HepG2 (cell line): ENCODE measurements at regions not wholly inside any gene's neighbourhood (a gene's known extent, or its start where the extent isn't known, plus 50 kb on each side); places are given as distances from the start of the nearest gene placed in this dataset.

ENCODE experiments used
- ATAC-seq: fragments of 200-7000 bp; cut with Tn5 transposase; 3 replicates; pipeline ENCODE4 v1.9.1; 2020; ENCODE audit warnings: mild to moderate bottlenecking, moderate library complexity
- BruUV-seq: library from RNA; stranded (reverse); fragments of 400-500 nt; replicated peaks from 2 replicates; lab custom pipeline; 2021; lab: Mats Ljungman, UMichigan
- CTCF ChIA-PET: fragments of 300-600 bp; formaldehyde crosslinking; extraction: SDS; loops from one replicate; lab custom pipeline; 2021; ENCODE audit warnings: low total read pairs, inconsistent platforms, low intra/inter-chr PET ratio; lab: Yijun Ruan, JAX
- POLR2A ChIA-PET: fragments of 350-600 bp; sonication (Branson Sonifier 250); formaldehyde crosslinking; loops from one replicate; lab custom pipeline; 2020; ENCODE audit warnings: antibody characterized with exemption, inconsistent platforms; lab: Yijun Ruan, JAX
- DNase-seq: peaks from one replicate; pipeline ENCODE4 v3.0.0-alpha.2; 2015; ENCODE audit warnings: low spot score
- FAIRE-seq: peaks from 3 replicates; lab custom pipeline; 2011; peaks lifted over from hg19 to GRCh38; lab: Jason Lieb, UNC
- H2AFZ ChIP-seq: one replicate; pipeline ENCODE4 v1.6.1; 2011; ENCODE audit warnings: low read length, inconsistent platforms
- H3K27ac ChIP-seq: fragments of 300-600 bp; 3 replicates; pipeline ENCODE4 v1.8.0; 2011; ENCODE audit warnings: mixed run types, mild to moderate bottlenecking, mixed read lengths, low read length, inconsistent platforms; ENCODE audit not compliant: insufficient read depth; ENCODE audit errors: extremely low read length
- H3K27me3 ChIP-seq, 2 experiments: fragments of 200-600 bp in 1 of 2; 2 replicates in 1 of 2; 3 replicates in 1 of 2; pipeline versions ENCODE4 v1.6.0 to v1.8.0; 2011; ENCODE audit warnings: low read length in 2 of 2, mild to moderate bottlenecking in 2 of 2, moderate library complexity in 2 of 2, inconsistent platforms in 1 of 2; ENCODE audit not compliant: insufficient read depth in 2 of 2, control insufficient read depth in 1 of 2
- H3K36me3 ChIP-seq, 2 experiments: fragments of 200-600 bp in 1 of 2; replicated peaks in 1 of 2; 2 replicates in 1 of 2; 3 replicates in 1 of 2; pipeline versions ENCODE4 v1.5.1 to v1.8.0; 2011; ENCODE audit warnings: low read length in 2 of 2, inconsistent platforms in 1 of 2; ENCODE audit not compliant: insufficient read depth in 2 of 2, control insufficient read depth in 1 of 2
- H3K4me1 ChIP-seq: 2 replicates; pipeline ENCODE4 v1.5.1; 2012; ENCODE audit warnings: low read length, inconsistent platforms; ENCODE audit not compliant: insufficient read depth
- H3K4me2 ChIP-seq: 2 replicates; pipeline ENCODE4 v1.6.0; 2011; ENCODE audit warnings: low read depth, low read length, inconsistent platforms
- H3K4me3 ChIP-seq, 3 experiments: fragments of 200-600 bp in 1 of 3; sonication (generic), shearing (Covaris generic) in 1 of 3; replicated peaks in 1 of 3; 2 replicates each; pipeline ENCODE4 v1.5.1; 2011 to 2016; ENCODE audit warnings: low read length in 3 of 3, inconsistent platforms in 2 of 3, low read depth in 2 of 3, mild to moderate bottlenecking in 2 of 3, control low read depth in 1 of 3, mixed read lengths in 1 of 3; ENCODE audit not compliant: insufficient read depth in 1 of 3
- H3K79me2 ChIP-seq: one replicate; pipeline ENCODE4 v1.6.1; 2011; ENCODE audit warnings: low read length, inconsistent platforms; ENCODE audit not compliant: insufficient read depth
- H3K9ac ChIP-seq: 2 replicates; pipeline ENCODE4 v1.6.0; 2011; ENCODE audit warnings: mild to moderate bottlenecking, low read depth, low read length, inconsistent platforms; ENCODE audit not compliant: insufficient read depth
- H3K9me3 ChIP-seq: 2 replicates; pipeline ENCODE4 v1.5.1; 2012; ENCODE audit warnings: mild to moderate bottlenecking, low read length
- H4K20me1 ChIP-seq: 2 replicates; pipeline ENCODE4 v1.6.0; 2011; ENCODE audit warnings: inconsistent platforms, mild to moderate bottlenecking, low read length, moderate library complexity; ENCODE audit not compliant: insufficient read depth
- ASH2L ChIP-seq: fragments of 300-600, 200-600 bp; sonication (generic); IDR thresholded peaks from 2 replicates; pipeline ENCODE4 v1.7.0; 2017; ENCODE audit warnings: low read depth, mild to moderate bottlenecking, moderate library complexity, mixed read lengths, low read length; ENCODE audit not compliant: insufficient read length
- HNRNPK ChIP-seq: fragments of 200-400 bp; formaldehyde crosslinking; IDR thresholded peaks from 2 replicates; pipeline ENCODE4 v1.6.1; 2018; ENCODE audit warnings: low read length, low read depth, moderate library complexity, mild to moderate bottlenecking; ENCODE audit not compliant: poor library complexity, severe bottlenecking
- ISX ChIP-seq: sonication (generic); formaldehyde crosslinking; conservative IDR thresholded peaks from 2 replicates; pipeline ENCODE4 v1.5.0; 2020; ENCODE audit warnings: missing genetic modification reagents
- MTF1 ChIP-seq: sonication (generic); formaldehyde crosslinking; IDR thresholded peaks from 2 replicates; pipeline ENCODE4 v1.5.0; 2020; ENCODE audit warnings: missing genetic modification reagents
- SALL2 ChIP-seq: sonication (generic); formaldehyde crosslinking; IDR thresholded peaks from 2 replicates; pipeline ENCODE4 v1.8.1; 2023; ENCODE audit warnings: mild to moderate bottlenecking, missing genetic modification reagents, inconsistent platforms
- ZBTB44 ChIP-seq: sonication (generic); formaldehyde crosslinking; IDR thresholded peaks from 2 replicates; pipeline ENCODE4 v1.4.0; 2020; ENCODE audit warnings: missing genetic modification reagents
- ZNF180 ChIP-seq: sonication (generic); formaldehyde crosslinking; IDR thresholded peaks from 2 replicates; pipeline ENCODE4 v1.4.0; 2020; ENCODE audit warnings: low read depth, missing genetic modification reagents, borderline replicate concordance
- ZNF530 ChIP-seq: sonication (generic); formaldehyde crosslinking; IDR thresholded peaks from 2 replicates; pipeline ENCODE4 v1.5.0; 2020; ENCODE audit warnings: low read depth, mild to moderate bottlenecking, missing genetic modification reagents
- ZNF644 ChIP-seq: IDR thresholded peaks from 2 replicates; pipeline ENCODE4 v1.6.1; 2016; ENCODE audit warnings: low read depth
- ZNF761 ChIP-seq: sonication (generic); formaldehyde crosslinking; conservative IDR thresholded peaks from 2 replicates; pipeline ENCODE4 v1.4.0; 2020; ENCODE audit warnings: mild to moderate bottlenecking, missing genetic modification reagents
- ZZZ3 ChIP-seq: sonication (generic); formaldehyde crosslinking; IDR thresholded peaks from 2 replicates; pipeline ENCODE4 v1.4.0; 2020; ENCODE audit warnings: missing genetic modification reagents, mild to moderate bottlenecking, borderline replicate concordance
- WGBS: methylation state at CpG from one replicate; pipeline ENCODE4 v1.1.6; 2017; ENCODE audit warnings: low lambda C conversion rate; 5-methylcytosine and 5-hydroxymethylcytosine counted together
- in situ Hi-C: cut with HindIII; loops from 2 replicates; pipeline ENCODE4 v1.10.0; 2017; ENCODE audit warnings: low pct_unique_long_range_greater_than_20kb; ENCODE audit not compliant: extremely low pct_ligation_motif_present
- intact Hi-C: fragments of 100-400 bp; cut with micrococcal nuclease; formaldehyde crosslinking; loops from one replicate; pipeline ENCODE4 v1.10.0; 2022; ENCODE audit not compliant: unreplicated experiment

DNA sequence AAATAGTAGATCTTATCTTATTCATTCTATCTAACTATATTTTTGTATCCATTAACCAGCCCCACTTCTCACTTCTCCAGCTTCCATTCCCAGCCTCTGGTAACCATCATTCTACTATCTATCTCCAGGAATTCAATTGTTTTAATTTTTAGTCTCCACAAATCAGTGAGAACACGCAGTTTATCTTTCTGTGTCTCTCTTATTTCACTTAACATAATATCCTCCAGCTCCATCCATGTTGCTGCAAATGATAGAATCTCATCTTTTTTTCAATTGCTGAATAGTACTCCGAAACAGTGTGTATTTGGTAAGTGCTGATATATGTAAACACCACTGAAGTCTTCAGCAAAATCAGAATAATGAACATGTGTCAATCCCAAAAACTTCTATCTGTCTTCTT lies 587.2 kb upstream of the ATP2B1 start:
- ATAC-seq = no peak
- POLR2A ChIA-PET = no interaction called here
- TF ChIP-seq SALL2 (CRISPR knock-in tag) = no peak
- TF ChIP-seq HNRNPK = no peak
- TF ChIP-seq ZZZ3 (CRISPR knock-in tag) = no peak
- TF ChIP-seq ZNF761 (CRISPR knock-in tag) = no peak
- TF ChIP-seq ZNF644 (CRISPR knock-in tag) = no peak
- TF ChIP-seq ZBTB44 = no peak
- TF ChIP-seq ZNF180 (CRISPR knock-in tag) = no peak
- TF ChIP-seq ZNF530 (CRISPR knock-in tag) = no peak
- TF ChIP-seq MTF1 = no peak
- TF ChIP-seq ASH2L = no peak
- no peak for TF ChIP-seq ISX (CRISPR knock-in tag)
- TF ChIP-seq, all 625 proteins: peak for 0
- H3K4me3 ChIP-seq = no peak overlapping the region
- no TSS peak for BruUV-seq
- DNase-seq (no peak), FAIRE-seq (no peak)
- in situ Hi-C loops (no loop called here), intact Hi-C loops (no loop called here)
- no peaks in the 10 kb centered on the region for H3K79me2 ChIP-seq
- H3K4me2 ChIP-seq = no peak overlapping the region
- CTCF ChIA-PET = no interaction called here
- H3K27ac ChIP-seq = no peak overlapping the region
- H3K9ac ChIP-seq = no peak overlapping the region
- H3K36me3 ChIP-seq = no peaks in the 10 kb centered on the region
- H2AFZ ChIP-seq = no peak overlapping the region
- 4% methylated on average over 2 of the region's 2 CpGs for WGBS
- H3K4me1 ChIP-seq = no peaks in the 10 kb centered on the region
- peaks cover 1% of the 10 kb centered on the region; the same call in 1 of the 2 replicates for H3K9me3 ChIP-seq
- H3K27me3 ChIP-seq = no peaks in the 10 kb centered on the region
- no peaks in the 10 kb centered on the region for H4K20me1 ChIP-seq
